GM19438 (cell line): ENCODE measurements at regions not wholly inside any gene's neighbourhood (a gene's known extent, or its start where the extent isn't known, plus 50 kb on each side); places are given as distances from the start of the nearest gene placed in this dataset.
"Not testable (repeated sequence)": the region's sequence is repeated elsewhere in the genome, so short reads cannot be mapped to it uniquely, and the experiment has no call there.

Source experiments
- ATAC-seq: cut with Tn5 transposase; IDR thresholded peaks from one replicate; pipeline ENCODE4 v1.9.1; 2021; ENCODE audit warnings: low read depth; ENCODE audit not compliant: unreplicated experiment

GRCh38 chr12:17564630-17565029, 525.4 kb downstream of the RERGL start:
- not testable (repeated sequence) for ATAC-seq

DNA sequence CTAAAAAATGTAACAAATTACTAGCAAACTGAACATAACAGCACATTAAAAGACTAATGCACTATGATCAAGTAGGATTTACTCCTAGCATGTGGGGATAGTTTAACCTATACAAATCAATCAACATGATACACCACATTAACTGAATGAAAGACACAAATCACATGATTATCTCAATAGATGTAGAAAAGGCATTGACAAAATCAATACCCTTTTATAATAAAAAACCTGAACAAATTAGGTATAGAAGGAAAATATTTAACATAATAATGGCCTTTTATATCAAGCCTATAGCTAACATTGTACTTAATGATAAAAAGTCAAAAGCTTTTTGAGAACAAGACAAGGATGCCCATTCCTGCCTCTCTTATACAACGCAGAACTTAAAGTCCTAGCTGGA, 540.0 kb downstream of the RERGL start:
- no peak for ATAC-seq

DNA sequence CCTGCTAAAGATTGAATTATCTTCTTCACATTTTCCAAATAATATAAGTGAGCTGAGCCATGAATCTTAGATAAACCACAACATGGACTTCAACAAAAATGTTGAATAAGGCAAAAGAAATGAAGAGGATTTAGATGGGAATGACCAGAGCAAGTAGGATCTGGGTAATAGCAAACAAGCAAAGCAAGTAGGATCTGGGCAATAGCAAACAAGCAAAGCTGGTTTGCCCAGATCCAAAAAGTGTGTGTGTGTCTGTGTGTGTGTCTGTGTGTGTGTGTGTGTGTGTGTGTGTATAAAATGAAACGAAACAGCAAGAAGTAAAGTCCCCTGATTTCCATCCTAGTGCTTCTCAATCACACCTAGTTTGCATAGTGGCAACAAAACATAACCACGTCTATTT, 549.1 kb downstream of the RERGL start:
- ATAC-seq = no peak

GRCh38 chr12:17528394-17528793, 561.6 kb downstream of the RERGL start:
- no peak for ATAC-seq

DNA sequence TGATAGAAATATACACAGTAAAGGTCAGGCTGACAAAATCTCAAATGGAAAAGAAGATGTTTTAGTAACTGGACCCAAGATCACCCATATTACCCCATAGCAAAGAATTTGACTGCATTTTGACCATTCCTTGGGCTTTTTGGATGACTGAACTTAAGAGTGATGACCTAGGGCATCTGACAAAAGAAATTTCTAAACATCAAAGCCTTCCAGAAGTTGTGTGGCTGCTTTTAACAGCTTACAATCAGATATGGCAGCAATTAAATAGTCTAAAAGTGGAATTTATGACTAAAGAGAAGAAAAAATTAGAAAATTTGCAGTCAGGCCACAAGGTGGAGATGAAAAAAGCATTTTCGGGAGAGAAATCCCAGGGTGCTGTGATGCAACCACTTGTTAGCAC, 563.0 kb downstream of the RERGL start:
- ATAC-seq = no peak

GRCh38 chr12:17511369-17511768, 578.6 kb downstream of the RERGL start:
- no peak for ATAC-seq

DNA sequence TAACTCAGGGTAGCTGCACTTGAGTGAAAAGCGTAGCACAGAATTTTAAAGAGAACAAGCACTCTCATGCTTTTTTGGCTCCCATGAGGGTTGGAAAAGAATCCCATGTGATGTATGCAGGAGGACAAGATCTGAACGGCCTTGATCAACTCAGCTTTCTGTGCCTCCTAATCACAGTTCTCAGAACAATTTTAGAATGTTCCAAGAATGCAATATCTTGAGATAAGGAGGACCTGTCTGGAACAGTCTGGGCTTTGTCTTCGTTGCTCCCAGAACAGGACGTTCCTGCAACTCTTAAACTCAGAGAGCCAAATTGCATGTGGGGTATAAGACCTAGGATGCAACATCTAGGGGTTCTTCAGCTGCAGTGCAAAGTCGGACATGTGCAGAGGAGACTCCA, 582.7 kb downstream of the RERGL start:
- ATAC-seq = no peak

- ATAC-seq = no peak
Observed at GRCh38 chr12:17503742-17504141, 586.3 kb downstream of the RERGL start.

DNA sequence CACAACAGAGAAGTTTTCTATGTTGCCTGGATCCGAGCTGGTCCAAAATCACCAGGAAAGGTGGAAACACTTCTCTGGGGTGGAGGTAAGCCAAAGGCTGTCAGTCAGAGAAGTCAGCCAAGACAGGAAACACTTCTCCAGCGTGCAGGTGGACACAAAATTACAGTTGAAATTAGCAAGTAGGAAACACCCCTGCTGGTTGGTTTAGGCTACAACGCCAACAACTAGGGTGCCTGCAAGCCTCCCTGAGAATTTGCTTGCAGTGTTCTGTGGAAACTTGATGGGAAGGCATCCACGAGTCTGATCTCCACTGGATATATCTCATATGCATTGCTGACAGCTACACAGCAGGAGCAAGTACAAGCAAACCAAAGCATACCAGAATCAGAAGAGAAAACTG, 600.5 kb downstream of the RERGL start:
- no peak for ATAC-seq

DNA sequence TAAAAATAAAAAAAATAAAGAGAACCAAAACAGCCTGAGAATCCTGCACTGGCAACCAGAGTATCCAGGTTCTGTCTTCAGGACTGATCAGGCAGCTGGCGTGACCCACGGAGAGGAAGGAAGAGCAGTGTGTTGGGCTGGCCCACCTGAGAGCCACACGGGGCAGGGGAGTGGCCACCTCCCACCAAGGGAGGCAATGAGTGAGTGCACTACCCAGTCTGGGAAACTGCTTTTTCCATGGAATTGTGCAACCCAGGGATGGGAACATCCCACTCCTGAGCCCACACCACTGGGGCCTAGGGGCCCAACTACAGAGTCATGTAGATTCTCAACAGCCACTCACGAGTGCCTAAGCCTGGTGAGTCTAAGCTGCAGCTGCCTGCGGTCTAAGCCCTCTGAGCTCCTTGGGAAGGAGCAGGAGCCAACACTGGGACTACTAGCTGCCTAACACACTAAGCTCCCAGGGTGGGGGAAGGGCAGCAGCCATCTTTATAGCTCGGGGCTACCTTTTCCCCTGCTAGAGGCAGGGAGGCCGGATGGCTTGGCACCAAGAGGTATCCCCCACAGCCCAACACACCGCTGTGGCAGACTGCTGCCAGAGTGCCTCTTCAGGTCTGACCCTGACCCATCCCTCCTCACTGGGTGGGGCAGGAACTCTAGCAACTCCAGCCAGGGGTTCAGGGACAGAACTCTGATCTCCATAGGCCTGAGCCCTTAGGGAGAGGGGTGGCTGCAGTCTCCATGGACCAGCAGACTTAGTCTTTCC, 610.9 kb downstream of the RERGL start:
- ATAC-seq = no peak

DNA sequence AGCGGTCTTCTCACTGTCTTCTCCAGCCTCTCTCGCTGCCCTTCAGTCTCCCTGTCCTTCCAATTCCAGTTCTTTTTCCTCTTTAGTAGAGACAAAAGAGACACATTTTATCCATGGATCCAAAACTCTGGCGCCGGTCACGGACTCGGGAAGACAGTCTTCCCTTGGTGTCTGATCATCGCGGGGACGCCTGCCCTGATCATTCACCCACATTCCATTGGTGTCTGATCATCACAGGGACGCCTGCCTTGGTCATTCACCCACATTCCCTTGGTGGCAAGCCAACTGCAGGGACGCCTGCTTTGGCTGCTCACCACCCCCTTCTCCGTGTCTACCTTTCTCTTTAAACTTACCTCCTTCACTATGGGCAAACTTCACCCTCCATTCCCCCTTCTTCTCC, 619.5 kb downstream of the RERGL start:
- no peak for ATAC-seq

DNA sequence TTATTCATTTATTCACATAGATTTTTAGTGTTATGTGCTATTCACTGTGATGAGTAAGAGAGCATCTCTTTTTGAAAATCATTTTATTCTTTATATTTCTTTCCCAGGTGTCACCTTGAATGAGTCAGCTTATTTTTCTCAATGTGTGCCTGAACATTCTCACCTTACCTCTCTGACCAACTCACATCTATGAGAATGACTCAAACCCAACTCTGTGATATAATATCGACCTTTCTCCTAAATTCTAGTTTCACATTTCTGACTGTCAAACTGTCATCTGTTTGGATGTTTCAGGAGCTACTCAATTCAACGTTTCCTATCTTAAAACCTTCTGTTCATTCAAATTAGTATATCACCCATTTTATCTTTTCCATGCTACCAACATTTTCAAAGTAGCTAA, 630.8 kb downstream of the RERGL start:
- no peak for ATAC-seq

- no peak for ATAC-seq
Observed at GRCh38 chr12:17456486-17456885, 633.5 kb downstream of the RERGL start.

- ATAC-seq = no peak
Observed at GRCh38 chr12:17438141-17438540, 651.9 kb downstream of the RERGL start.

GRCh38 chr12:17416748-17417147, 673.2 kb downstream of the RERGL start:
- ATAC-seq = no peak

- ATAC-seq = no peak
Observed at GRCh38 chr12:17414596-17414995, 675.4 kb downstream of the RERGL start.

DNA sequence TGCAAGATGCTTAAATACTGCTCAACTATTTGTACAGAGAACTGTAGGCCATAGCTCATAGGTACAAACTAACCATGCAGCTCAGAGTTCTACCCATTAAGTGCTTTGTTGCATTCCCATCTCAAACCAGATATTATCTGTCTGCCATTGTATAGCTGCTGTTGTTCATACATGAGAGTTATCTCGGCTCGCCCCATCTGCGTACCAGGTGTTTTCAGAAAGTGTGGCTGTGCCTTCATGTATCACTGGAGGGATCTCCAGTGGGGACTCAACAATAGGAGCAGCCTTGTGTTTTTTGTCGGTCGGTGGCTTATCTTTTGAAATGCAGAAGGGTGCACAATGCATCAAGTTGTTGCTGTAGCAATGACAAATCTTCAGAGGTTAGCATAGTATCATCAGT, 678.3 kb downstream of the RERGL start:
- ATAC-seq = no peak

GRCh38 chr12:17388679-17389078, 701.3 kb downstream of the RERGL start:
- no peak for ATAC-seq

- ATAC-seq = no peak
Observed at GRCh38 chr12:17383321-17383720, 706.7 kb downstream of the RERGL start.

GRCh38 chr12:17381211-17381610, 708.8 kb downstream of the RERGL start:
- ATAC-seq = no peak

DNA sequence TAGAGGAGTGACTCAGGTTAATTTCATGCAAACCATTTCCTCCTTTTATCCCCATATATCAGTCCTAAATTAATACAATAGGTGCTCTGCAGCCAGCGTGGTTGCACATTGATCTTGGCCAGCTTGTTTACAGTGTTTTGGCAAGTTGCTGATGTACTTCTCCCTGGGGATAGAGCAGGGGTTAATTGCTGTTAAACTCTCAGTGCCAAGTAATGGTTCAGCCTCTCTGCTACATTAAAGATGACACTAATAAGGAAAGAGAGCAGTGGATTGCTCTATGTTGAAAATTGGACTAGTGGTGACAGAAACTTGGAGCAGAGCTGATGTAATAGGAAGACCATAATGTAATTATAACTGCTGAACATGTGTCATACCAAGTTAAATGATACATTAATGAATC, 717.5 kb downstream of the RERGL start:
- ATAC-seq = no peak

DNA sequence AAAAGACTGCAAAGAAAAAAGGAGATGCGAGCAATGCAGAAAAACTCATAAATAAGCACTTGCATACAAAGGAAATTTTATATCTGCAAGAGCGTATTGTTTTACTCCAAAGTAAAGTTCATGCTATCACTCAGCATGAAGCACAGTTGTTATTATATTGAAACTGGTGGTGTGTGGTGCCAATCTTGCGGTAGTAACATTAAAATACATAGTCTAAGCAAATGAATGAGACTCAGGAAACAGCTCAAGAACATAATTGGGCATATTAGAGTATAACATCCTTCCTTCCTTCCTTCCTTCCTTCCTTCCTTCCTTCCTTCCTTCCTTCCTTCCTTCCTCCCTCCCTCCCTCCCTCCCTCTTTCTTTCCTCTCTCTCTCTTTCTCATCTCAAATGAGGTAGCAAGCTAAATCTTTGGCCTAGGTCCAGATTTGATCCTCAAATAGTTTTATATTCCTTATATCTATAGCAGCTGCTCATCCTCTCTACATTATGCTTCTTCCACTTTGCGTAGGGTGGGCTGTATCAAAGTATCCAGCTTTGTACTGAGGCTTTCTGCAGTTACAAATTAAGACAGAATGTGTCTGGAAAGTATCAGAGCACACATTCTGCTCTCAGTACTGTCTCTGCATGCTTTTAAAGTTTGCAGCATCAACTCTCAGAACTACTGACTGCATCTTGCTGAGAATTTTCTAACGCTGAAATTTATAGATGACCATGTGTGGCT, 718.3 kb downstream of the RERGL start:
- ATAC-seq = no peak
